Uterus (tissue), 3 donors: ENCODE measurements at regions not wholly inside any gene's neighbourhood (a gene's known extent, or its start where the extent isn't known, plus 50 kb on each side); places are given as distances from the start of the nearest gene placed in this dataset.

ENCODE experiments used
- DNase-seq, 2 donors: peaks; one replicate each; pipeline ENCODE4 v3.0.0-alpha.2; 2019 to 2020
- H3K27ac ChIP-seq, 2 donors: fragments of 200-600 bp; sonication (generic); 1 replicate in 1 of 2; 2 replicates in 1 of 2; pipeline ENCODE4 v1.5.1; 2016 to 2018
- H3K27me3 ChIP-seq, 2 donors: fragments of 200-600 bp; sonication (generic); one replicate each; pipeline ENCODE4 v1.5.1; 2018 to 2019; ENCODE audit warnings: control low read depth in 1 of 2
- H3K36me3 ChIP-seq, 2 donors: fragments of 200-600 bp; sonication (generic); one replicate each; pipeline ENCODE4 v1.5.1; 2019; ENCODE audit warnings: control low read depth in 1 of 2
- H3K4me1 ChIP-seq, 2 donors: fragments of 200-600 bp; sonication (generic); one replicate each; pipeline ENCODE4 v1.5.1; 2018 to 2019; ENCODE audit warnings: control low read depth in 1 of 2
- H3K4me3 ChIP-seq, 2 donors: fragments of 200-600 bp; sonication (generic); 1 replicate in 1 of 2; 2 replicates in 1 of 2; pipeline ENCODE4 v1.5.1; 2018 to 2019; ENCODE audit warnings: mild to moderate bottlenecking in 1 of 2
- H3K9me3 ChIP-seq, 2 donors: fragments of 200-600 bp; sonication (generic); one replicate each; pipeline ENCODE4 v1.5.1; 2019; ENCODE audit warnings: control low read depth in 1 of 2
- CTCF ChIP-seq, 4 experiments: fragments of 200-600 bp in 2 of 4; fragments of 450-650 bp in 2 of 4; sonication (generic) in 2 of 4; IDR thresholded peaks; one replicate each; pipeline ENCODE4 v1.5.1; 2016 to 2019; ENCODE audit warnings: antibody characterized with exemption in 4 of 4, mild to moderate bottlenecking in 2 of 4, moderate library complexity in 1 of 4
- POLR2A ChIP-seq, 2 donors: fragments of 450-650 bp; IDR thresholded peaks; one replicate each; pipeline ENCODE4 v1.6.1; 2016; ENCODE audit warnings: antibody characterized with exemption in 2 of 2, mild to moderate bottlenecking in 1 of 2, moderate library complexity in 1 of 2
- intact Hi-C: fragments of 100-400 bp; cut with DNase I; formaldehyde crosslinking; loops from one replicate; pipeline ENCODE4 v1.15.1; 2023; ENCODE audit warnings: low total_unique reads
- donor health status: DM: yes; HTN: yes; CAD: no.

DNA sequence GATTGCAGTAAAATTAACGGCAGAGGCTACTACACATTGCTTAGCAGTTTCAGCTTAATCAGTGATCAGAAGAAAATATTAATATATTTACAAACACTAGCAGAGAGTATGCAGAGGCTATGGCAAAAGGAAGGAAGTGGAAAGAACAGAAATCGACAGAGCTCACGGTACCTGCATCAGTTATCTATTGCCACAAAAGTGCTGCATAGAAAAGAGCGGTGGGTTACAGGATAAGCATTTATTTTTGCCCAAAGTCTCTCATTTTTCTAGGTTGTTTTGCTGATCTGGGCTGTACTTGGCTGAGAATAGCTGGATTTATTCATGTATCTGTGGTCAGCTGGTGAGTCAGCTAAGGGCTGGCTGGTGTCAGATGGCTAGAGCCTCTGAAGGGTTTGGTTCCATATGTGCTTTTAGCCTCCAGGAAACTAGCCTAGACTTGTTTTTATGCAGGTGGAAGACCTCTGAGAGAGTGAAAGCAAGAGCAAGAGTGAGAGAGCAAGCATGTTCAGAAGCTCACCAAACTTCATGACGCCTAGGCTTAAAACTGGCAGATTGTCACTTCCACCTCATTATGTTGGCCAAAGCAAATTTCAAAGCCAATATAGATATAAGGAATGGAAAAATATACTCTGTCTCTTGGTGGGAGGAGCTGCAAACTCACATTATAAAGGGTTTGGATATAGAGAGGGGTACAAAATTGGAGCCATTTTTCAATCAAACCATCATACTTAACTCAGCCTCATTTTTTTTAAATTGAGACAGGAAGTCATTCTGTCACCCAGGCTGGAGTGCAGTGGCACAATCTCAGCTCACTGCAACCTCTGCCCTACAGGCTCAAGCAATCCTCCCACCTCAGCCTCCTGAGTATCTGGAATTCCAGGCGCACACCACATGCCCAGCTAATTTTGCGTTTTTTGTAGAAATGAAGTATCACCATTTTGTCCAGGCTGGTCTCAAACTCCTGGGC, 153.2 kb upstream of the RPL34 start:
- Histone ChIP-seq H3K9me3 (no peaks in the 10 kb centered on the region), H3K36me3 (no peaks in the 10 kb centered on the region), H3K27me3 (no peaks in the 10 kb centered on the region), H3K4me1 (no peaks in the 10 kb centered on the region), H3K27ac (no peak overlapping the region), H3K4me3 (no peak overlapping the region)
- DNase-seq: no peak
- TF ChIP-seq CTCF (IDR thresholded peaks at IDR 0.05) (no peak), POLR2A (IDR thresholded peaks at IDR 0.05) (no peak)
- intact Hi-C loops: no loop called here

DNA sequence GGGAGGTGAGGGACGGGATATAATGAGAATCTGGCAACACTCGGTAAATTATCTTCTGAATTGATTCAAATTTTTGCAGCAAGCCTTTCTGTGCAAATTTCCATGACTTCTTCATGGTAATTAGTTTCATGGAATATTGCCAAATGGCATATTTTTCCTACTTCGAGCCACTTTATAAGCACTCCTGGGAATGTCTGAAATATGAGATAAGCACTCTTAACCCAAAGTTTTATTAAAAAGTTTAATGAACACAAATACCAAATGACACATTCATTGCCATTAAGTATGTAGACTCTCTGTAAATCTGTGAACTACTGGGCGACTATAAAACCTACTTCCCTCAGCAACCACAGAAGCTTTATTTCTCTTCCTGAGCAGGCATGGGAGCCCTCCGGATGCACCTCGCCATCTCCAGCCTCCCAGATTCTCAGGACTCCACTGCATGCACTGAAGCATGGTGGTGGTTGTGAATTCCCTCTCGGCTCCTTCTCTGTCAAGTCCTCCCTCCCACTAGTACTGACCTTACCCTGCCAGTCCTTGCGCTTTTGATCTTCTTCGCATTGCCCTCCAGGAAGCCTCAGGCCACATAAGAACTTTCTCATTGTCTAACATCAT, 154.4 kb upstream of the RPL34 start:
- DNase-seq: no peak
- Histone ChIP-seq H3K36me3 (no peaks in the 10 kb centered on the region), H3K9me3 (no peaks in the 10 kb centered on the region), H3K27me3 (no peaks in the 10 kb centered on the region), H3K4me1 (no peaks in the 10 kb centered on the region), H3K27ac (no peak overlapping the region), H3K4me3 (no peak overlapping the region)
- intact Hi-C loops: no loop called here
- no peak for TF ChIP-seq CTCF (IDR thresholded peaks at IDR 0.05)
- TF ChIP-seq POLR2A (IDR thresholded peaks at IDR 0.05): no peak

- Histone ChIP-seq H3K27ac (no peak overlapping the region), H3K4me3 (no peak overlapping the region), H3K4me1 (no peaks in the 10 kb centered on the region), H3K9me3 (no peaks in the 10 kb centered on the region), H3K36me3 (no peaks in the 10 kb centered on the region), H3K27me3 (no peaks in the 10 kb centered on the region)
- TF ChIP-seq CTCF (IDR thresholded peaks at IDR 0.05) (no peak), POLR2A (IDR thresholded peaks at IDR 0.05) (no peak)
- intact Hi-C loops: no loop called here
- no peak for DNase-seq
Measured at GRCh38 chr4:108458681-108459080, 161.7 kb upstream of the RPL34 start.

GRCh38 chr4:108454227-108454626, 166.1 kb upstream of the RPL34 start:
- intact Hi-C loops: no loop called here
- Histone ChIP-seq H3K27ac (no peak overlapping the region), H3K36me3 (no peaks in the 10 kb centered on the region), H3K9me3 (no peaks in the 10 kb centered on the region), H3K4me3 (no peak overlapping the region), H3K27me3 (no peaks in the 10 kb centered on the region), H3K4me1 (no peaks in the 10 kb centered on the region)
- TF ChIP-seq POLR2A (IDR thresholded peaks at IDR 0.05) (no peak), CTCF (IDR thresholded peaks at IDR 0.05) (no peak)
- DNase-seq: no peak

DNA sequence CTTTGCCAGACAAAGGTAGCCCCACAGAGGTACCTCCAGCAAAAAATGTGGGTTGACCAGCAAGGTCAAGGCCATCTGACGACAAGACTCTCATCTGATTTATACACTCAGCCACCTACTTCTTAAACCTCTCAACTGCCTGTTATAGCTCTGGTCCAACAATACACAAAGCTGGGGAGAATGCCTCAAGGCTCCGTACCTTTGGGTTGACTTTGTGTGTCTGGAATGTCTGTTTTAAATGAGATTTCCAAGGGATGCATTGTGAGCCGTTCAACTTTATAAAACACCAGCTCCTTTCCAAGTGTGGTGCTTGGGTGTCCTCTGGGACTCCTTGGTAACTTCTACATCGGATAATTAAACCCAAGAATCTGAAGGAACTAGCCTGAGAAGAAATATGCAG, 167.0 kb upstream of the RPL34 start:
- Histone ChIP-seq H3K4me3 (no peak overlapping the region), H3K4me1 (no peaks in the 10 kb centered on the region), H3K27me3 (no peaks in the 10 kb centered on the region), H3K36me3 (no peaks in the 10 kb centered on the region), H3K9me3 (no peaks in the 10 kb centered on the region), H3K27ac (no peak overlapping the region)
- TF ChIP-seq CTCF (IDR thresholded peaks at IDR 0.05) (no peak), POLR2A (IDR thresholded peaks at IDR 0.05) (no peak)
- intact Hi-C loops: no loop called here
- DNase-seq: no peak
